H1 (cell line): ENCODE measurements at regions not wholly inside any gene's neighbourhood (a gene's known extent, or its start where the extent isn't known, plus 50 kb on each side); places are given as distances from the start of the nearest gene placed in this dataset.

ENCODE experiments used
- BRCA1 ChIP-seq: IDR thresholded peaks from 2 replicates; pipeline ENCODE4 v1.6.1; 2012; ENCODE audit warnings: low read depth, low read length, improper control_type of control experiment
- RBBP5 ChIP-seq: IDR thresholded peaks from 2 replicates; pipeline ENCODE4 v1.7.1; 2012; ENCODE audit warnings: low read depth, mild to moderate bottlenecking, inconsistent platforms, low read length, moderate library complexity, borderline replicate concordance
- USF2 ChIP-seq: IDR thresholded peaks from 2 replicates; pipeline ENCODE4 v1.6.1; 2011; ENCODE audit warnings: low read length, improper control_type of control experiment
- ZNF274 ChIP-seq: IDR thresholded peaks from 2 replicates; pipeline ENCODE4 v1.7.0; 2012; ENCODE audit warnings: low read length, borderline replicate concordance; ENCODE audit errors: extremely low read depth

GRCh38 chr9:88266416-88266815, 121.8 kb upstream of the SPIN1 start (continued):
- TF ChIP-seq USF2, result no peak
- no peak for TF ChIP-seq ZNF274
- no peak for TF ChIP-seq BRCA1
- TF ChIP-seq RBBP5, result no peak
